ENCODE measurements at regions not wholly inside any gene's neighbourhood (a gene's known extent, or its start where the extent isn't known, plus 50 kb on each side); places are given as distances from the start of the nearest gene placed in this dataset.

DNA sequence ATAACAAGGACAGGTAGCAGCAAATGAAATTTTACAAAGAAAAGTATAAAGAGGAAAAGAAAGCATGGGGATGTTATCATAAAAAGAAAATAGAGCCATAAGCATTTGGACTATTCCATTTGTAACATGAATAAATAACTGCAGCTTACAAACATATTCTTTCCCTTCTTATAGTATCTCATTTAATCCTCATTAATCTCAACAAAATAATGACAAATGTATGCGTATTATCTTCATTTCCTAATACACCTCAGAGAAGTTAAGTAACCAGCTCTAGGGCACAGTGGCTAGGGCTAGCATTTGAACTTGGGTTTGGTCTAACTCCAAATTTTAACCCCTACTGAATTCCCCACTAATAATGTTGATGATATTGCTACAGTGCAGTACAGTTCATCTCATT is 175.5 kb upstream of the POU5F2 start:
- H3K9ac ChIP-seq (ENCODE audit: low read depth, low read length), result no peak overlapping the region
- ChIA-PET POLR2A (ENCODE audit: unreplicated experiment) (no interaction called here), CTCF (no interaction called here)
- dilution Hi-C loops (cut with HindIII; ENCODE audit: low sequenced_read_pairs, unreplicated experiment), result no loop called here
- no peak overlapping the region for H3K4me2 ChIP-seq (ENCODE audit: low read depth, low read length)
- no peak overlapping the region for H2AK5ac ChIP-seq (ENCODE audit: low read depth, low read length)
- TF ChIP-seq, protein P1, sequence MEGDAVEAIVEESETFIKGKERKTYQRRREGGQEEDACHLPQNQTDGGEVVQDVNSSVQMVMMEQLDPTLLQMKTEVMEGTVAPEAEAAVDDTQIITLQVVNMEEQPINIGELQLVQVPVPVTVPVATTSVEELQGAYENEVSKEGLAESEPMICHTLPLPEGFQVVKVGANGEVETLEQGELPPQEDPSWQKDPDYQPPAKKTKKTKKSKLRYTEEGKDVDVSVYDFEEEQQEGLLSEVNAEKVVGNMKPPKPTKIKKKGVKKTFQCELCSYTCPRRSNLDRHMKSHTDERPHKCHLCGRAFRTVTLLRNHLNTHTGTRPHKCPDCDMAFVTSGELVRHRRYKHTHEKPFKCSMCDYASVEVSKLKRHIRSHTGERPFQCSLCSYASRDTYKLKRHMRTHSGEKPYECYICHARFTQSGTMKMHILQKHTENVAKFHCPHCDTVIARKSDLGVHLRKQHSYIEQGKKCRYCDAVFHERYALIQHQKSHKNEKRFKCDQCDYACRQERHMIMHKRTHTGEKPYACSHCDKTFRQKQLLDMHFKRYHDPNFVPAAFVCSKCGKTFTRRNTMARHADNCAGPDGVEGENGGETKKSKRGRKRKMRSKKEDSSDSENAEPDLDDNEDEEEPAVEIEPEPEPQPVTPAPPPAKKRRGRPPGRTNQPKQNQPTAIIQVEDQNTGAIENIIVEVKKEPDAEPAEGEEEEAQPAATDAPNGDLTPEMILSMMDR (conservative IDR thresholded peaks at IDR 0.05; ENCODE audit: low read depth, low read length), result no peak
- TF ChIP-seq POLR2A (IDR thresholded peaks at IDR 0.05; ENCODE audit: low read depth, low read length) (no peak), SMC3 (IDR thresholded peaks at IDR 0.05; ENCODE audit: low read depth, low read length) (no peak), MAFK (IDR thresholded peaks at IDR 0.05; ENCODE audit: low read depth, low read length) (no peak), CHD1 (IDR thresholded peaks at IDR 0.05; ENCODE audit: low read depth, low read length) (no peak), FOS (IDR thresholded peaks at IDR 0.05; ENCODE audit: low read depth, low read length) (no peak), MXI1 (IDR thresholded peaks at IDR 0.05; ENCODE audit: borderline replicate concordance, low read depth, low read length) (no peak), RCOR1 (IDR thresholded peaks at IDR 0.05; ENCODE audit: insufficient replicate concordance, low read length) (no peak), RAD21 (IDR thresholded peaks at IDR 0.05; ENCODE audit: low read length) (no peak), RFX5 (IDR thresholded peaks at IDR 0.05; ENCODE audit: low read depth, low read length) (no peak), MAZ (IDR thresholded peaks at IDR 0.05; ENCODE audit: borderline replicate concordance, low read depth, low read length) (no peak), BHLHE40 (IDR thresholded peaks at IDR 0.05; ENCODE audit: low read depth, low read length) (no peak), NFE2L2 (IDR thresholded peaks at IDR 0.05; ENCODE audit: low read depth, low read length) (no peak), CEBPB (IDR thresholded peaks at IDR 0.05; ENCODE audit: low read depth, low read length) (no peak)
- TF ChIP-seq, protein P2, sequence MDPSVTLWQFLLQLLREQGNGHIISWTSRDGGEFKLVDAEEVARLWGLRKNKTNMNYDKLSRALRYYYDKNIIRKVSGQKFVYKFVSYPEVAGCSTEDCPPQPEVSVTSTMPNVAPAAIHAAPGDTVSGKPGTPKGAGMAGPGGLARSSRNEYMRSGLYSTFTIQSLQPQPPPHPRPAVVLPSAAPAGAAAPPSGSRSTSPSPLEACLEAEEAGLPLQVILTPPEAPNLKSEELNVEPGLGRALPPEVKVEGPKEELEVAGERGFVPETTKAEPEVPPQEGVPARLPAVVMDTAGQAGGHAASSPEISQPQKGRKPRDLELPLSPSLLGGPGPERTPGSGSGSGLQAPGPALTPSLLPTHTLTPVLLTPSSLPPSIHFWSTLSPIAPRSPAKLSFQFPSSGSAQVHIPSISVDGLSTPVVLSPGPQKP (IDR thresholded peaks at IDR 0.05; ENCODE audit: borderline replicate concordance, low read depth, low read length), result no peak
- TF ChIP-seq, protein P3, sequence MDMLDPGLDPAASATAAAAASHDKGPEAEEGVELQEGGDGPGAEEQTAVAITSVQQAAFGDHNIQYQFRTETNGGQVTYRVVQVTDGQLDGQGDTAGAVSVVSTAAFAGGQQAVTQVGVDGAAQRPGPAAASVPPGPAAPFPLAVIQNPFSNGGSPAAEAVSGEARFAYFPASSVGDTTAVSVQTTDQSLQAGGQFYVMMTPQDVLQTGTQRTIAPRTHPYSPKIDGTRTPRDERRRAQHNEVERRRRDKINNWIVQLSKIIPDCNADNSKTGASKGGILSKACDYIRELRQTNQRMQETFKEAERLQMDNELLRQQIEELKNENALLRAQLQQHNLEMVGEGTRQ (IDR thresholded peaks at IDR 0.05; ENCODE audit: low read depth, low read length), result no peak
- H3K27me3 ChIP-seq (ENCODE audit: control insufficient read depth, insufficient read depth, low read length), result no peaks in the 10 kb centered on the region
- ATAC-seq (ENCODE audit: low read depth), result no peak
- no peak overlapping the region for H2BK5ac ChIP-seq (ENCODE audit: low read depth, low read length, poor library complexity, severe bottlenecking)
- no peak overlapping the region for H3K14ac ChIP-seq (replicated peaks; ENCODE audit: low read depth, low read length)
- in situ Hi-C loops (cut with MboI; ENCODE audit: low sequenced_read_pairs), result loop anchor here (10.0 to 25.0 kb wide), 2 partner anchors 332 to 1605 kb away; partner anchors contain the start of genes NR2F1 and NR2F1-AS1
- no peak overlapping the region for H2BK120ac ChIP-seq (ENCODE audit: low read depth, low read length)
- no peak overlapping the region for H2BK15ac ChIP-seq (ENCODE audit: low read depth, low read length)
- H3K36me3 ChIP-seq (ENCODE audit: control insufficient read depth, insufficient read depth, low read length), result no peaks in the 10 kb centered on the region
- no peak overlapping the region for H3K4ac ChIP-seq (ENCODE audit: low read depth, low read length)
- H3K9me3 ChIP-seq (ENCODE audit: control insufficient read depth, insufficient read depth, low read length), result no peaks in the 10 kb centered on the region
- no peak overlapping the region for H2BK20ac ChIP-seq (ENCODE audit: low read depth, low read length)
- no peaks in the 10 kb centered on the region for H3K79me1 ChIP-seq (ENCODE audit: low read depth in 1 of 2, low read length in 2 of 2)
- no peak overlapping the region for H4K8ac ChIP-seq (ENCODE audit: low read depth in 2 of 2, low read length in 2 of 2)
- no peak overlapping the region for H3K27ac ChIP-seq (ENCODE audit: insufficient read depth, low read length)
- no peak overlapping the region for H4K5ac ChIP-seq (ENCODE audit: low read depth, low read length)
- H3K56ac ChIP-seq (ENCODE audit: extremely low read depth, insufficient read depth, low read length), result no peak overlapping the region
- H3K4me3 ChIP-seq (ENCODE audit: insufficient read depth, low read depth, low read length), result no peak overlapping the region
- H3K4me1 ChIP-seq (ENCODE audit: control insufficient read depth, insufficient read depth, low read length), result no peaks in the 10 kb centered on the region
- H4K91ac ChIP-seq (ENCODE audit: insufficient read depth, low read depth, low read length), result no peak overlapping the region
- H3K18ac ChIP-seq (ENCODE audit: low read depth, low read length), result no peak overlapping the region
- BruUV-seq (replicated peaks), result no TSS peak
- no peak overlapping the region for H2AK9ac ChIP-seq (replicated peaks; ENCODE audit: low read depth, low read length, poor library complexity)
- no peak overlapping the region for H3K23ac ChIP-seq (ENCODE audit: low read depth, low read length)
- H2AFZ ChIP-seq (replicated peaks; ENCODE audit: low read length, poor library complexity), result no peak overlapping the region
- intact Hi-C loops (cut with micrococcal nuclease), result loop anchor here (5.0 to 10.0 kb wide), 5 partner anchors 112 to 938 kb away; no protein-coding TSS in a partner anchor
- no peaks in the 10 kb centered on the region for H3K9me1 ChIP-seq (ENCODE audit: insufficient read depth, low read length)
- no CpG with 5 or more reads among the region's 1 CpG for WGBS, 2 experiments (ENCODE audit: extremely low coverage in 2 of 2, insufficient read length in 1 of 2)
- no peak for DNase-seq
- no peaks in the 10 kb centered on the region for H4K20me1 ChIP-seq (ENCODE audit: insufficient read depth, low read length)
